Transverse colon (tissue), 4 donors: ENCODE measurements at regions not wholly inside any gene's neighbourhood (a gene's known extent, or its start where the extent isn't known, plus 50 kb on each side); places are given as distances from the start of the nearest gene placed in this dataset.

Experiments
- DNase-seq: peaks from one replicate; pipeline ENCODE4 v3.0.0-alpha.2; 2019
- H3K27ac ChIP-seq, 4 donors: fragments of 200-600 bp; sonication (generic); 2 replicates each; pipeline ENCODE4 v1.5.1; 2016 to 2018; ENCODE audit warnings: inconsistent platforms in 4 of 4
- H3K27me3 ChIP-seq: fragments of 200-600 bp; sonication (generic); 2 replicates; pipeline ENCODE4 v1.5.1; 2017; ENCODE audit warnings: inconsistent platforms
- H3K36me3 ChIP-seq, 4 donors: fragments of 200-600 bp; sonication (generic); 2 replicates each; pipeline ENCODE4 v1.5.1; 2017 to 2019; ENCODE audit warnings: inconsistent platforms in 4 of 4
- H3K4me1 ChIP-seq, 4 donors: fragments of 200-600 bp; sonication (generic); 2 replicates each; pipeline ENCODE4 v1.5.1; 2017 to 2020; ENCODE audit warnings: inconsistent platforms in 4 of 4
- H3K4me3 ChIP-seq, 4 donors: fragments of 200-600 bp; sonication (generic); 1 replicate in 1 of 4; 2 replicates in 3 of 4; pipeline versions ENCODE4 v1.5.1 to v1.6.1; 2017 to 2019; ENCODE audit warnings: inconsistent platforms in 4 of 4
- H3K9me3 ChIP-seq, 2 donors: fragments of 200-600 bp; sonication (generic); 2 replicates each; pipeline ENCODE4 v1.5.1; 2017 to 2019; ENCODE audit warnings: inconsistent platforms in 2 of 2
- CTCF ChIP-seq, 5 experiments: fragments of 200-600 bp in 3 of 5; fragments of 450-650 bp in 2 of 5; sonication (generic) in 3 of 5; IDR thresholded peaks; 1 replicate in 2 of 5; 2 replicates in 3 of 5; pipeline ENCODE4 v1.5.1; 2016 to 2017; ENCODE audit warnings: antibody characterized with exemption in 5 of 5, inconsistent platforms in 3 of 5, mild to moderate bottlenecking in 2 of 5, moderate library complexity in 1 of 5
- EP300 ChIP-seq: sonication (generic); formaldehyde crosslinking; IDR thresholded peaks from one replicate; pipeline ENCODE4 v1.6.1; 2017; ENCODE audit warnings: antibody characterized with exemption, low read depth
- POLR2A ChIP-seq: fragments of 450-650 bp; IDR thresholded peaks from one replicate; pipeline ENCODE4 v1.6.1; 2016; ENCODE audit warnings: antibody characterized with exemption, mild to moderate bottlenecking, moderate library complexity
- POLR2AphosphoS5 ChIP-seq, 3 donors: sonication (generic); formaldehyde crosslinking; IDR thresholded peaks; one replicate each; pipeline ENCODE4 v1.6.1; 2016; ENCODE audit warnings: antibody characterized with exemption in 3 of 3
- WGBS, 2 donors: methylation state at CpG; one replicate each; pipeline ENCODE4 v1.1.5; 2018; ENCODE audit warnings: low coverage in 1 of 2; 5-methylcytosine and 5-hydroxymethylcytosine counted together
- in situ Hi-C, 4 donors: fragments of 200-750 bp; cut with MboI; loops; one replicate each; pipeline versions ENCODE4 v1.15.0 to v1.15.1; 2017; ENCODE audit warnings: low sequenced_read_pairs in 3 of 4, low pct_ligation_motif_present in 1 of 4, low pct_unique_long_range_greater_than_20kb in 1 of 4
- intact Hi-C: fragments of 100-400 bp; cut with DNase I; formaldehyde crosslinking; loops from one replicate; pipeline ENCODE4 v1.15.1; 2023; ENCODE audit warnings: low total_unique reads

GRCh38 chr2:3954261-3954660, 250.9 kb downstream of the DCDC2C start:
- H3K4me3 ChIP-seq, result no peak overlapping the region
- intact Hi-C loops, result no loop called here
- in situ Hi-C loops, result no loop called here
- TF ChIP-seq POLR2A (no peak), EP300 (no peak), CTCF (IDR thresholded peaks at IDR 0.05) (no peak), POLR2AphosphoS5 (IDR thresholded peaks at IDR 0.05) (no peak)
- H3K27ac ChIP-seq, result no peak overlapping the region
- H3K4me1 ChIP-seq, result no peaks in the 10 kb centered on the region
- 58 to 72% methylated on average over 5 of the region's 5 CpGs for WGBS, 2 donors
- no peak for DNase-seq
- no peaks in the 10 kb centered on the region for H3K36me3 ChIP-seq
- H3K9me3 ChIP-seq, result no peaks in the 10 kb centered on the region
- no peaks in the 10 kb centered on the region for H3K27me3 ChIP-seq

- no peak overlapping the region for H3K4me3 ChIP-seq
- H3K4me1 ChIP-seq, result no peaks in the 10 kb centered on the region
- no peaks in the 10 kb centered on the region for H3K9me3 ChIP-seq
- WGBS, 2 donors, result 68% methylated on average over 8 of the region's 8 CpGs; no CpG with 5 or more reads in 1 of the 2 donors
- H3K27me3 ChIP-seq, result no peaks in the 10 kb centered on the region
- TF ChIP-seq POLR2A (no peak), EP300 (no peak), CTCF (IDR thresholded peaks at IDR 0.05) (no peak), POLR2AphosphoS5 (IDR thresholded peaks at IDR 0.05) (no peak)
- no peak for DNase-seq
- H3K36me3 ChIP-seq, result no peaks in the 10 kb centered on the region
- no peak overlapping the region for H3K27ac ChIP-seq
- in situ Hi-C loops (no loop called here), intact Hi-C loops (no loop called here)
Measured at GRCh38 chr2:3956406-3956805, 253.0 kb downstream of the DCDC2C start.

- intact Hi-C loops, result no loop called here
- Histone ChIP-seq H3K27me3 (no peaks in the 10 kb centered on the region), H3K4me1 (no peaks in the 10 kb centered on the region), H3K9me3 (no peaks in the 10 kb centered on the region), H3K27ac (no peak overlapping the region), H3K36me3 (no peaks in the 10 kb centered on the region), H3K4me3 (no peak overlapping the region)
- WGBS, 2 donors, result 91 to 92% methylated on average over 8 to 13 of the region's 13 CpGs
- DNase-seq, result no peak
- in situ Hi-C loops, result no loop called here
- TF ChIP-seq EP300 (no peak), CTCF (IDR thresholded peaks at IDR 0.05) (no peak), POLR2AphosphoS5 (IDR thresholded peaks at IDR 0.05) (no peak), POLR2A (no peak)
Measured at GRCh38 chr2:3956892-3957291, 253.5 kb downstream of the DCDC2C start.

- intact Hi-C loops, result no loop called here
- no peaks in the 10 kb centered on the region for H3K9me3 ChIP-seq
- H3K4me1 ChIP-seq, result no peaks in the 10 kb centered on the region
- no peak for DNase-seq
- TF ChIP-seq CTCF (IDR thresholded peaks at IDR 0.05) (no peak), POLR2AphosphoS5 (IDR thresholded peaks at IDR 0.05) (no peak), EP300 (no peak), POLR2A (no peak)
- no peaks in the 10 kb centered on the region for H3K36me3 ChIP-seq
- no peaks in the 10 kb centered on the region for H3K27me3 ChIP-seq
- no peak overlapping the region for H3K4me3 ChIP-seq
- H3K27ac ChIP-seq, result no peak overlapping the region
- WGBS, 2 donors, result 61 to 76% methylated on average over 9 of the region's 9 CpGs
- in situ Hi-C loops, result no loop called here
Measured at GRCh38 chr2:3958465-3958864, 255.1 kb downstream of the DCDC2C start.
